ENCODE measurements at regions not wholly inside any gene's neighbourhood (a gene's known extent, or its start where the extent isn't known, plus 50 kb on each side); places are given as distances from the start of the nearest gene placed in this dataset.

- DNase-seq: no peak
Measured at GRCh38 chr18:46297124-46297523, 192.9 kb downstream of the HAUS1 start.

- DNase-seq: no peak
Measured at GRCh38 chr18:46297621-46298020, 193.4 kb downstream of the HAUS1 start.

GRCh38 chr18:46298511-46298910, 194.3 kb downstream of the HAUS1 start:
- DNase-seq: no peak

- no peak for DNase-seq
Measured at GRCh38 chr18:46299465-46300008, 195.4 kb downstream of the HAUS1 start.

- DNase-seq: no peak
Measured at GRCh38 chr18:46301081-46301480, 196.9 kb downstream of the HAUS1 start.

- no peak for DNase-seq
Measured at GRCh38 chr18:46301571-46301970, 197.4 kb downstream of the HAUS1 start.

- no peak for DNase-seq
Measured at GRCh38 chr18:46302528-46303485, 198.6 kb downstream of the HAUS1 start.

GRCh38 chr18:46310258-46310657, 206.1 kb downstream of the HAUS1 start:
- DNase-seq: peak; percentile 27

- DNase-seq: peak; percentile 27
Measured at GRCh38 chr18:46310675-46311345, 206.6 kb downstream of the HAUS1 start.

GRCh38 chr18:46311491-46311890, 207.3 kb downstream of the HAUS1 start:
- peak; percentile 70 for DNase-seq

- no peak for DNase-seq
Measured at GRCh38 chr18:46312221-46312620, 208.0 kb downstream of the HAUS1 start.

GRCh38 chr18:46313521-46313920, 209.3 kb downstream of the HAUS1 start:
- DNase-seq: no peak

- no peak for DNase-seq
Measured at GRCh38 chr18:46314011-46314410, 209.8 kb downstream of the HAUS1 start.

GRCh38 chr18:46315161-46315560, 211.0 kb downstream of the HAUS1 start:
- no peak for DNase-seq

GRCh38 chr18:46318356-46318755, 214.2 kb downstream of the HAUS1 start:
- no peak for DNase-seq

- DNase-seq: no peak
Measured at GRCh38 chr18:46319783-46320182, 215.6 kb downstream of the HAUS1 start.

GRCh38 chr18:46320297-46320696, 216.1 kb downstream of the HAUS1 start:
- peak; percentile 27 for DNase-seq

- no peak for DNase-seq
Measured at GRCh38 chr18:46320928-46321711, 216.9 kb downstream of the HAUS1 start.

- DNase-seq: no peak
Measured at GRCh38 chr18:46321955-46322354, 217.8 kb downstream of the HAUS1 start.

- no peak for DNase-seq
Measured at GRCh38 chr18:46322411-46322891, 218.3 kb downstream of the HAUS1 start.

GRCh38 chr18:46322941-46323340, 218.8 kb downstream of the HAUS1 start:
- DNase-seq: no peak

- peak; percentile 71 for DNase-seq
Measured at GRCh38 chr18:46324087-46324955, 220.1 kb downstream of the HAUS1 start.
